GM18498 (cell line): ENCODE measurements at regions not wholly inside any gene's neighbourhood (a gene's known extent, or its start where the extent isn't known, plus 50 kb on each side); places are given as distances from the start of the nearest gene placed in this dataset.
"Not testable (repeated sequence)": the region's sequence is repeated elsewhere in the genome, so short reads cannot be mapped to it uniquely, and the experiment has no call there.

ENCODE experiments used
- ATAC-seq: cut with Tn5 transposase; IDR thresholded peaks from one replicate; pipeline ENCODE4 v1.9.1; 2021; ENCODE audit warnings: mild to moderate bottlenecking, moderate library complexity; ENCODE audit not compliant: unreplicated experiment

GRCh38 chr15:54779271-54779670 lies 417.5 kb downstream of the RSL24D1 start:
- ATAC-seq, result no peak

DNA sequence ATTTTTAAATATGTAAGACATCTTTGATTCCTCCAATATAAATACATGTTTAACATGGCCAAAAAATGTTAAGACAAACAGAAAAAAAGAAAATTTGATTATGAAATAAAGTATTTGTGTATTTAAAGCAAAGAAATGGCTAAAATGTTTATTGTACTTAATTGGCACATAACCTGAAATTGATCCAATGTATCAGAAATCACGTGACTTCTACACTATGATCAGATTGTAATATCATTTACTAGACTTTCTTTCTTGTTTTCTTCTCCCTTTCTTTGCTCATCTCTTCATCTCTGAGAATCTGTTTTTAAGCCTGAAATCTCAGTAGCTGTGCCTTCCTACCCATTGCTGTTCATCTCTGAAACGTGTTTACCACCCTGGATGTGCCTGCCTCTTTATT lies 420.3 kb downstream of the RSL24D1 start:
- ATAC-seq, result no peak

- no peak for ATAC-seq
Measured at GRCh38 chr15:54772663-54773062, 424.1 kb downstream of the RSL24D1 start.

GRCh38 chr15:54749461-54749860 lies 447.3 kb downstream of the RSL24D1 start:
- not testable (repeated sequence) for ATAC-seq

DNA sequence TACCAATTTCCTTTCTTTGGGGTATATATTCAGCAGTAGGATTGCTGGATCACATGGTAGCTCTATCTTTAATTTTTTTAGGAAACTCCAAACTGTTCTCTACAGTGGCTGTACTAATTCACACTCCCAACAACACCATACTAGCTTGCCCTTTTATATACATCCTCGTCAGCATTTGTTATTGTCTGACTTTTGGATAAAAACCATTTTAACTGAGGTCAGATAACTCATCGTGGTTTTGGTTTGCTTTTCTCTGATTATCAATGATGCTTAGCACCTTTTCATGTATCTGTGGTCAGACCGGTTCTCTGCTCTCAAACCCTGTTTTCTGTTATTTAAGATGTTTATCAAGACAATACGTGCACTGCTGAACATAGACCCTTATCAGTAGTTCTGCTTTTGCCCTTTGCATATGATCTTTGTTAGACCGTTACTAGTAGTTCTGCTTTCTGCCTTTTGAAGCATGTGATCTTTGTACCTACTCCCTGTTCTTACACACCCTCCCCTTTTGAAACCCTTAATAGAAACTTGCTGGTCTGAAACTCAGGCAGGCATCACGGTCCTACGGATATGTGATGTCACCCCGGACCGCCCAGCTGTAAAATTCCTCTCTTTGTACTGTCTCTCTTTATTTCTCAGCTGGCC lies 474.3 kb downstream of the RSL24D1 start:
- ATAC-seq, result no peak

GRCh38 chr15:54719325-54719724 lies 477.4 kb downstream of the RSL24D1 start:
- ATAC-seq, result no peak

- ATAC-seq, result no peak
Measured at GRCh38 chr15:54707805-54708752, 488.7 kb downstream of the RSL24D1 start.

GRCh38 chr15:54687628-54688027 lies 509.1 kb downstream of the RSL24D1 start:
- ATAC-seq, result no peak
